ENCODE measurements at regions not wholly inside any gene's neighbourhood (a gene's known extent, or its start where the extent isn't known, plus 50 kb on each side); places are given as distances from the start of the nearest gene placed in this dataset.

DNA sequence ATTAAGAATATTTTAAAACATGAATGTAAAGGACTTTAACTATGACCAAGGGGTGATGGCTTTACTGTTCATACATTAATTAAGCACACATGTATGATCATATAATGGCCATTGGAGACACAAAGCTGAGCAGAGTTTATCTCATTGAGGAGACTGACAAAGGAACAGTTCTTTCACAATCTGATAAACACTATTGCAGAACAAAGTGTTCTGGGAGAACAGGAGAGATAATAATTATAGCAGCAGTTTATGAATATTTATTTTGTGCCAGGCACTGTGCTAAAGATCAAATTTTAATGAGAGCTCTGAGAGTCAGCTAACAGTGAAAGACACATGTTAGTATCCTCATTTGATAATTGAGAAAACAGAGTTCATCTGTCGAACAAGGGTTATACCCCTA, 242.4 kb upstream of the NR3C2 start:
- DNase-seq (ENCODE audit: low read depth) = no peak
- TF ChIP-seq, protein P1, sequence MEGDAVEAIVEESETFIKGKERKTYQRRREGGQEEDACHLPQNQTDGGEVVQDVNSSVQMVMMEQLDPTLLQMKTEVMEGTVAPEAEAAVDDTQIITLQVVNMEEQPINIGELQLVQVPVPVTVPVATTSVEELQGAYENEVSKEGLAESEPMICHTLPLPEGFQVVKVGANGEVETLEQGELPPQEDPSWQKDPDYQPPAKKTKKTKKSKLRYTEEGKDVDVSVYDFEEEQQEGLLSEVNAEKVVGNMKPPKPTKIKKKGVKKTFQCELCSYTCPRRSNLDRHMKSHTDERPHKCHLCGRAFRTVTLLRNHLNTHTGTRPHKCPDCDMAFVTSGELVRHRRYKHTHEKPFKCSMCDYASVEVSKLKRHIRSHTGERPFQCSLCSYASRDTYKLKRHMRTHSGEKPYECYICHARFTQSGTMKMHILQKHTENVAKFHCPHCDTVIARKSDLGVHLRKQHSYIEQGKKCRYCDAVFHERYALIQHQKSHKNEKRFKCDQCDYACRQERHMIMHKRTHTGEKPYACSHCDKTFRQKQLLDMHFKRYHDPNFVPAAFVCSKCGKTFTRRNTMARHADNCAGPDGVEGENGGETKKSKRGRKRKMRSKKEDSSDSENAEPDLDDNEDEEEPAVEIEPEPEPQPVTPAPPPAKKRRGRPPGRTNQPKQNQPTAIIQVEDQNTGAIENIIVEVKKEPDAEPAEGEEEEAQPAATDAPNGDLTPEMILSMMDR (IDR thresholded peaks at IDR 0.05; ENCODE audit: low read depth, low read length, missing control alignments) = no peak
- no peak overlapping the region for H3K4me3 ChIP-seq (ENCODE audit: low read depth, low read length)
- in situ Hi-C loops (cut with HindIII; ENCODE audit: low sequenced_read_pairs) = no loop called here

DNA sequence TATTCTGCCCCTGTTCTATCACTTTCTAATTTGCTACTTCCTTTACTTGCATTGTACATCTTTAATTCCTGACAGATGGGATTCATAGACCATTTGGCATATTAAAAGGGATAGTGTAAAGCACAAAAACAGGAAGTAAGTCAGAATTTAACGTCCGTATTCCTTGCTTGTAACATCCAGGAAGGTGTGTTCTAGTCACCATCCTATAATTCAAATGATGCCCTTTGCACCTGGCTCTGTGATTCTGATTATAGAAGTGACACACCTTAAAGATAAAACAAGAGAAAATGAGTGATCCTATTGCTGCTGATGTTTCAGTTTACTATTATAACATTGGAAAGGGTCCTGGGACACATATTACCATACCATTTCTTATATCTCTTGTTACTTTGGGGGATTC, 238.7 kb upstream of the NR3C2 start:
- DNase-seq (ENCODE audit: low read depth) = no peak
- no peak overlapping the region for H3K4me3 ChIP-seq (ENCODE audit: low read depth, low read length)
- TF ChIP-seq, protein P1 (IDR thresholded peaks at IDR 0.05; ENCODE audit: low read depth, low read length, missing control alignments) = no peak
- in situ Hi-C loops (cut with HindIII; ENCODE audit: low sequenced_read_pairs) = no loop called here

DNA sequence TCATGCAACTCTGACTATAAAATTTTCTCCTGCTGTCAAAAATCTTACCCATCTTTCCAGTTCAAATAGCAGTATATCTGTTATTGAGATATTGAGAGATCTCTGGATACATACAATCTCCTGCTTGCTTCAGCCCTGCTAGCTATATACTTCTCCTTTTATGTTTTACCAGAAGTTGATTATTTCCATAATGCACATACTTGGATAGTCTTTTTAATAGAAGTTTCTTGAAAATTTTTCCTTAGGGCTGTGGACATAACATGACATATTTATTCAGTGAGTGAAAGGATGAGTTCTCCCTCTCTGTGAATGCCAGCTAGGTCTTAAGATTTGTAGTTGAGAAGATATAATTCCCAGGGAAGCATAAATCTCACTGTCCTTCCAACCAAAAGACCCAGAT, 234.1 kb upstream of the NR3C2 start:
- no peak for DNase-seq (ENCODE audit: low read depth)
- no peak overlapping the region for H3K4me3 ChIP-seq (ENCODE audit: low read depth, low read length)
- in situ Hi-C loops (cut with HindIII; ENCODE audit: low sequenced_read_pairs) = no loop called here
- TF ChIP-seq, protein P1 (IDR thresholded peaks at IDR 0.05; ENCODE audit: low read depth, low read length, missing control alignments) = no peak

DNA sequence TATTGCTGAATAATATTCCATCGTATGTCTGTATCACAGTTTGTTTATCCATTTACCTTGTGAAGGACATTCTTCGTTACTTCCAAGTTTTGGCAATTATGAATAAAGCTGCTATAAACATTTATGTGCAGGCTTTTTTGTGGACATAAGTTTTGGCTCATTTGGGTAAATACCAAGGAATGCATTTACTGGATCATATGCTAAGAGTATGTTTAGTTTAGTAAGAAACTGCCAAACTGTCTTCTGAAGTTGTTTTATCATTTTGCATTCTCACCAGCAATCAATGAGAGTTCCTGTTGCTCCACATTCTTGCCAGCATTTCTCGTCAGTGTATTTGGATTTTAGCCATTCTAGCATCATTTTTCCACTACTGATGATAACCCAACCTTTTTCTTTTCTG, 232.7 kb upstream of the NR3C2 start:
- in situ Hi-C loops (cut with HindIII; ENCODE audit: low sequenced_read_pairs) = no loop called here
- TF ChIP-seq, protein P1 (IDR thresholded peaks at IDR 0.05; ENCODE audit: low read depth, low read length, missing control alignments) = no peak
- no peak overlapping the region for H3K4me3 ChIP-seq (ENCODE audit: low read depth, low read length)
- no peak for DNase-seq (ENCODE audit: low read depth)

DNA sequence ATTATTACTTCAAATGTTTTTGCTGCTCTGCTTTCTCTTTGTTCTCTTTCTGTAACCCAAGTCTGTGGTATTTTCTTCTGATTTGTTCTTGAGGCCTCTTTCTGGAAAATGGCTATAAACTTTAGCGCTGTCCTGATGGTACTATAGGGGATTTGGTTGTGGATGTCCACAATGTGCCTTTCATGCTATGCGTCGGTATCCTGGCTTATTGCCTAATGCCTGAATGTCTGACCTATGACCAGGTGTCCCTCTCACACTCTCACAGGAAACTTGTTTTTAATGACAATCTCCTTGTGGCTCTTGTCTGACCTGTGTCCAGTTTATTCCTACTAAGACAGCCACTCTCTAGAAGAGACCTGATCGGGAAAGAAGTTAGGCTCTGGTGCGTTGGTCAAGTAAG, 222.4 kb upstream of the NR3C2 start:
- no peak overlapping the region for H3K4me3 ChIP-seq (ENCODE audit: low read depth, low read length)
- in situ Hi-C loops (cut with HindIII; ENCODE audit: low sequenced_read_pairs) = no loop called here
- TF ChIP-seq, protein P1 (IDR thresholded peaks at IDR 0.05; ENCODE audit: low read depth, low read length, missing control alignments) = no peak
- no peak for DNase-seq (ENCODE audit: low read depth)

DNA sequence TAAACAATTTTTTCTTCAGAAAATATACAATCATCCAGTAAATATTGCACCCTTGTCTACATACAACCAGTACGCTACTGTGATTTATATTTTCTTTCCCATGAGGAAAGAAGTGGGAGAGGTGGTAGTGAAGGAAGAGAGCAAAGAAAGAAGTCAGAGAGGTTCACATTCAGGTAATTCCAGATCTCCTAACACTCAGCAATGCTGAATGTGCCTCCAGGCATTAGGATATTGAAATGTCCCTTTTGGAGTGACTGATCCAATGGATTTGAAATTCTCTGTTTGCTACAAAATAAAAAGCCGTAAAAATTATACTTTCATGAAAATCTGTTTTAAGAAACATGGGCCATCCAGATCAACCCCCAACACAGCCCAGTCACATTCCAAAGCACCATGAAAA, 211.9 kb upstream of the NR3C2 start:
- DNase-seq (ENCODE audit: low read depth) = no peak
- no peak overlapping the region for H3K4me3 ChIP-seq (ENCODE audit: low read depth, low read length)
- TF ChIP-seq, protein P1 (IDR thresholded peaks at IDR 0.05; ENCODE audit: low read depth, low read length, missing control alignments) = no peak
- in situ Hi-C loops (cut with HindIII; ENCODE audit: low sequenced_read_pairs) = no loop called here

DNA sequence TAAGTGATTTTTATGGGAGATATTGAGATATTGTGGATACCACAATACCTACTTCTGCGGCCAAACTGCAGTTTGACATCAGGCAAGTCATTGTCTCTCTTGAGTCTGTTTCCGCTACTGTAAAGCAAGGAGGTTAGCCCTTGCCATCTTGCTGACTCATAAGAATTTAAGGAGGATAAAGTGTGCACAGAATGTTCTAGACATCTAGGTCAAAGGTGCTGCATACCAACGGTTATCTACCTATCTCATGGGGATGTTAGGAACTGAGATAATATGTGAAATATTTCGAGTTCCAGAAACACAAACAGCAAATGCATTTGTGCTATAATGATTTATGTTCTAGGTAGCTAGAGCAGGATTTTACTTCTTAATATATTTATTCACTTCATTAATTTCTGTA, 211.5 kb upstream of the NR3C2 start:
- TF ChIP-seq, protein P1 (IDR thresholded peaks at IDR 0.05; ENCODE audit: low read depth, low read length, missing control alignments) = no peak
- H3K4me3 ChIP-seq (ENCODE audit: low read depth, low read length) = no peak overlapping the region
- DNase-seq (ENCODE audit: low read depth) = no peak
- in situ Hi-C loops (cut with HindIII; ENCODE audit: low sequenced_read_pairs) = no loop called here

Data from astrocyte of the cerebellum (primary cell).